Left renal pelvis (tissue), 4 donors: ENCODE measurements at regions not wholly inside any gene's neighbourhood (a gene's known extent, or its start where the extent isn't known, plus 50 kb on each side); places are given as distances from the start of the nearest gene placed in this dataset.
"Not testable (repeated sequence)": the region's sequence is repeated elsewhere in the genome, so short reads cannot be mapped to it uniquely, and the experiment has no call there.

ENCODE experiments used
- DNase-seq, 4 donors: peaks; one replicate each; pipeline ENCODE4 v3.0.0-alpha.2; 2013; ENCODE audit warnings: low read depth in 4 of 4, low spot score in 3 of 4

DNA sequence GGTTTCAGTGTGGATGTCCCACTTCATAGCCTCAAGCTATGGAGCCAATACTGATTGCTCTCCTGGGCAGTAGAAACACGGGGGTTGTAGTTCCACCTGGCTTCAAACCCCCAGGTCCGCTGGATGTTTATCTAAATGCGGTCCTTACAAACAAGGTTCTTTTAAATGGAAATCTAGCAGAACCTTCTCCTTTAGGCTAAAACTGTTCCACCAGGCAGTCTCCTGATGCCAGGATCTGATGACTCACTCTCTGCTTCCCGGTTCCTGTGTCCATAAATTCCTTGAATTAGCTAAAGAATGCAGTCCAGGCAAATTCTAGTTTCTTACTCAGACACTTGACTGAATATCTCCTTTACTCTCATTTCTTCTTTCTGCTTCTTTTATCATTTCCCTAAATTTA lies 108.4 kb upstream of the FAM3C start:
- no peak for DNase-seq

DNA sequence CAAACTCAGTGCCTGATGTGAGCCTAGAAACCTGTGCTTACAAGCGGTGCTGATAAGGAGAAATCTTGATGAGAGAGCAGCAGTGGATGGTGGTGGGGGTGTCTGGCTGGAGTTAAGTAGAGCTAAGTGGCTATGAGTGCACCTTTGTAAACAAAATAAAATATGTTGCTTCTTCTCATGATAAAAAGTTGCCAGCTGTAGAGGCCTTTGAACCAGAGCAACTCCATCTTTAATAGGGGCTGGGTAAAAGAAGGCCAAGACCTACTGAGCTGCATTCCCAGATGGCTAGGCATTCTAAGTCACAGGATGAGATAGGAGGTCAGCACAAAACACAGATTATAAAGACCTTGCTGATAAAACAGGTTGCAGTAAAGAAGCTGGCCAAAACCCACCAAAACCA lies 107.6 kb upstream of the FAM3C start:
- DNase-seq: no peak

DNA sequence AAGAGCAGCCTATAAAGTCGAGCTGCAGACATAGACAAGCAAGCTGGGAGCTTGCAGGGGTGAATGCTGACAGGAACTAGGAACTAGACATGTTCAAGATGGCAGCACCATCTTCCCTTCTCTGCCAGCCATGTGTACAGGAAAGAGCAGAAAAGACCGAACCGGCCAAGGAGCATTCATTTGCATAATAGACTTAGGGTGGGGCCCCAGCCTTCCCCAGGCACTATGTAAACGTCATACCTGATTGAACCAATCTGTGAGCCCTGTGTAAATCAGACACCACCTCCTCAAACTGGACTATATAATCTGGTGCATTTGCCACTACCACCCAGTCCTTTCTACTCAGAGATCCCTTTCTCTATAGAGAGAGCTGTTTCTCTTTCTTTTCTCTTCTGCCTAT lies 106.9 kb upstream of the FAM3C start:
- no peak for DNase-seq

DNA sequence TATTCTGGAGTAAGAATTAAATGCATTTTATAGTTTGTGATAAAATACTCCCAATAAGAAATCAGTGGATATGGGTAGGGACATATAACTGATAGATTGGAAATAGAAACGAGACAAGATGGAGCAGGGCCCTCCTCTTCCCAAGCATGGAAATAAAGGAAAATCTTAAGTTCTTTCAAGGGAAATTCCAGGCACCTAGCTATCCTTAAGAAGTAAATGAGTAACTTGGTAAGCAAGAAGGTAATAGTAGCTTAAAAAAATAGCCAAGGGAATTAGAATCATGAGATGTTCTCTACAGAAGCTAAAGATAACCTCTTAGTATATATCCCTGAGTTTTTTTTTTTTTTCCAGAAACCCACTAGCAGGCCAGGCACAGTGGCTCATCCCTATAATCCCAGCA lies 105.5 kb upstream of the FAM3C start:
- no peak for DNase-seq

DNA sequence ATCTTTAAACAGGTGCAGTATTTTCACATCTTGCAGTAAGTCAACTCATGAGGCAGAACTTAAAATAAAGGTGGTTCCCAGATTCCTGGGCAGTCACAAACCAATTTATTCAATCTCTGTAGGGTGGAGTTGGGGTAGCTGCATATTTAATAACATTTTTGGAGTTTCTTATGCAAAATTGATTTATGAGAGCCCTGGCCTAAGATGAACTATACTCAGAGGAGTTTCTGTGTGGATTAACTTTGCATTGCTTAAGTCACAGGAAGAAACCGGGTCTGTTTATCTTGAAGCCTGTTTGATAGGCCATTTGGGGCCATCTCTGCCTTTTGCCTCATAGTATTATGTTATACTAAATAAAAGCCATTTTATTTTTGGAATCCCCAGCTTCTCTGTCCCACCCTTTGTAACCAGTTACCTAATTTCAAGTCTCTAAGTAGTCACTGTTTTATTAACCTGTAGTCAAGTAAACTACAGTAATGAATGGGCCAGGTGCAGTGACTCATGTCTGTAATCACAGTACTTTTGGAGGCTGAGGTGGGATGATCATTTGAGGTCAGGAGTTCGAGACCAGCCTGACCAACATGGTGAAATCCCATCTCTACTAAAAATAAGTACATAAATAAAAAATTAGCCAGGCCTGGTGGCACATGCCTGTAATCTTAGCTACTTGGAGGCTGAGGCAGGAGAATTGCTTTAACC lies 104.4 kb upstream of the FAM3C start:
- no peak for DNase-seq

DNA sequence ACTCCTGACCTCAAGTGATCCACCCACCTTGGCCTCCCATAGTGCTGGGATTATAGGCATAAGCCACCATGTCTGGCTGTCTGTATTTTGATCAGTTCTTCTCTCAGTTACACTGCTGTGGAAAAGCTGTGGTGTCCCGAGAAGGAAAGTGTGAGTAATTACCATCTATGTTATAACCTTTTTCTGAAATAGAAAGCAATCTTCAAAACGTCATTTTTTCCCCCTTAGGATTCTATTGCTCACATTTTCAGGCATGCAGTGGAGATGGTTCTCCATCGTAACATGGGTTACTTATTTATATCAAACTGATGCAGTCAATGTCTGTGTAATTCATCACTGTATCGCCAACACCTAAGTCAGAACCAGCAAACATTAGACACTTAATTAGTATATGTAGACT lies 103.5 kb upstream of the FAM3C start:
- DNase-seq: no peak

DNA sequence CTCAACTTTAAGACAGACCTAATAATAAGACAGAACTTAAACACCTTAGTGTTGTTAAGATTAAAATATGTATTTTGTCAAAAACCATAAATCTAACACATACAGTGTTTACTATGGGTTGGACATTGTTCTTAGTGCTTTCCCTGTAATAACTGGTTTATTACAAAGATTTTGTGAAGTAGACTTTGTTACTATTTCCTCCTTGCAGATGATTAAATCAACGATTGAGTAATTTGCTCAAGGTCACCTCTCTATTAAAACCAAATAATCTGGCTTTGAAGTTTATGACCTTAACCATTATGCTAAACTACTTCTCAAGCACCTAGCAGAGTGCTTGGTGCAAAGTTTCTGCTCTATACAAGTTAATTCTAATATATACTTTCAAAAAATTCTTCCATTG lies 102.7 kb upstream of the FAM3C start:
- no peak for DNase-seq

DNA sequence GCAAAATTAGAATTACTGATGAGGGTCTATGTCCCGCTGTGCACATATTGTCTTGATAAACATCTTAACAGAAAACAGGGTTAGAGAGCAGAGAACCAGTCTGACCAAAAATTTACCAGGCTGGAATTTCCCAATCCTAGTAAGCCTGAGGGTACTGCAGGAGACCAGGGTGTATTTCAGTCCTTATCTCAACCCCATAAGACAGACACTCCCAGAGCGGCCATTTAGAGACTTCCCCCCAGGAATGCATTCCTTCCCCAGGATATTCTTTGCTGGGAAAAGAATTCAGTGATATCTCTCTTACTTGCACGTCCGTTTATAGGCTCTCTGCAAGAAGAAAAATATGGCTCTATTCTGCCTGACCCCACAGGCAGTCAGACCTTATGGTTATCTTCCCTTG lies 101.4 kb upstream of the FAM3C start:
- DNase-seq: not testable (repeated sequence)

DNA sequence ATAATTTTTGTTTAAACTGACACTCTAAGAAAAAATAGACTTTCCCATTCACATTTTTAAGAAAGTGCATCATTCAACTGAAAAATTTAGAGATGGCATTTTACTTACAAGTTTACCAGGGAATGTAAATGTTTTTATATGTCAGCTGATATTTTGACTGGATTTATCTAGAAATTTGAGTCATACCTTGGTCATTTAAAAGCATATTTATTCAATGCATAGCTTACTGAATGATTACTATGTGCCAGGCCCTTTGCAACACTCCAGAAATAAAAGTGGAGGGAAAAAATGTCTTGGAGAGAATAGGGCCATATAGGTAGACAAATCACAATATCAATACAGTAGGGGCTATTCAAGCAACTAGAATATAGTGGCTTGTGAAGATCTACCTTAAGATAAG lies 98.4 kb upstream of the FAM3C start:
- no peak for DNase-seq

DNA sequence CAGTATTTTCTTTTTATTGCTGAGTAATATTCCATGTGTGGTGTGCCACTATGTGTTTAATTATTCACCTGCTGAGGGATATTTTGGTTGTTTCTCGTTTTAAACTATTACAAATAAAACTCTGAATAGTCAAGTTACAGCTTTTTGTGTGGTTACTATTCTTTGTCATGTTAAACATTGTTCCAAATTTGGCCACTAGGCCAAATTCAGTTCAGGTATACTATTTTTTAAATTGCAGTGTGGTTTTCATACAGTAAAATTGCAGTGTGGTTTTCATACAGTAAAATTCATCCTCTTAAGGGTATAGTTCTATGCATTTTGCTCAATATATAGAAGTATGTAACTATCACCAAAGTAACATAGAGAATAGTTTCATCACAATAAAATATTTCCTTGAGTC lies 97.4 kb upstream of the FAM3C start:
- DNase-seq: no peak

DNA sequence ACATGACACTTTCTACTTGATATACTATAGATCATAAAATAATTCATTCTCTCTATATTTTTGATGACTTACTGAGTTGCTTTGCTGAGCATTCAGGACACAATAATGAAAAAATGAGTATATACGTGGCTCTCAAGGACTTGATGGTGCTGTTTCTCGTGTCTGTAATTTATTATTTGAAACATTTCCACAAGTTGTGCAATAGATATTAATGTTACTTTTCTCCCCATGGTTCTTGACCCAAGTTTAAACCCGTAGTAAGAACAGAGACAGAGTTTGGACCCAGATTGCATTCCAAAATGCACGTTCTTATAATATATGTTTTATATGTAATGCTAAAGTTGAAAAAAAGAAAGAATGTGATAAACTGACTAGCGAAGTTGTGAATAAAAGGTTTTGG lies 94.2 kb upstream of the FAM3C start:
- DNase-seq: no peak

DNA sequence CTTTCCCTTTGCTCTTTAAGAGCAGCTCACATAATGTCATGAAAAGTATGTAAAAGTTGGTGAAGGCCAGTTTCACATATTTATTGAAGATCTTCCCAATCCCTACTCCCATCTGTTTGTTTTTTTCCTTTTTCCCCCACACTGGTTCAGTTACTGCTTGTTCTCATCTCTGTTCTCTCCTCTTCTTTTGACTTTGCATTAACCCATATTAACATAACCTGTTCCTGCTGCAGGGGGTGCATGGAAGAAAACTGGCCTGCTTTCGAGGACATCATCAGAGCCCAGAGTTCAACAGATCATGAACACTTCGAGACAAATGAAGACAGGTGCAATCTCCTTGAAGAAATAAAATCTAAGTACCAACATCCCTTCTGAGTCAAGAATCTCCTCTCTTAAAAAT lies 93.3 kb upstream of the FAM3C start:
- DNase-seq: no peak

DNA sequence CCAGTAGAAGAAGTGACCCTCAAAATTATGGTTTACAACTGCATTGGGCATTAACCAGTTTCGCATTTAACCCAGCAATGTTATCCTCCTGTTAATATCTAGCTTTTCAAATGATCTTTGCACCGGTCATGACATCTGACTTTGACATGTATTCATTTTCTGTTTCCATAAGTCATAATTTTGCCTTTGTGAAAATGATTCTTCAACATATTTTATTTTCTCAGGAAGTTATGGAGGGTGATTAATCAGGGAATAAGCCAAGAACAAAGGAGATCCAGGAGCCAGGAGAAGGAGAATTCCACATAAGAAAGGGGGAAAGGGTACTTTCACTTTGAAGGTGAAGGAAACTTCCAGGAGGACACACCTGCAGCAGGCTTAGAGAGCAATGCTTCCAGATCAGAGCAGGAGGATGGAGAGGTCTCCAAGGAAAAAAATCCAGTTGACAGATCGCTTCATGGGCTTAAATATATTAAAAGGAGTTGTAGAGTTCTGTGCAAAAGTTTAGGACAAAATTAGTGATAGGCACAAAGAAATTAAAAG lies 92.1 kb upstream of the FAM3C start:
- DNase-seq: no peak

DNA sequence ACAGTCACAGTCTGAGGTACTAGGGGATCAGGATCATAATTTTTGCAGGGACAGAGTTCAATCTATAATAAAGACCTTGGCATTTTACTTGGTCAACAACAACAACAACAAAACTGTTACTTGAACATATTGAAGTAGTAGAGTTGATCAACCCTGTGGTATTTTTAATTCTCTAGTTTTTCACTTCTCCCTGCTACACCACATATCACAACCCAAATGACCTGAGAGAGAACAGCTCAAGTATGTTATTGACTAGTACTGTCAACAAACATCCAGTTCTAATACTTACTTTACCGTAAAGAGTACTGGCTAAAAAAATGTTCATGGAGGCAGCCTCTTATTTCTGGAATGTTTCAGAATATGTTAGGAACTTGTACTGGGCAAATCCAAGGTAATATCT lies 90.5 kb upstream of the FAM3C start:
- DNase-seq: no peak

DNA sequence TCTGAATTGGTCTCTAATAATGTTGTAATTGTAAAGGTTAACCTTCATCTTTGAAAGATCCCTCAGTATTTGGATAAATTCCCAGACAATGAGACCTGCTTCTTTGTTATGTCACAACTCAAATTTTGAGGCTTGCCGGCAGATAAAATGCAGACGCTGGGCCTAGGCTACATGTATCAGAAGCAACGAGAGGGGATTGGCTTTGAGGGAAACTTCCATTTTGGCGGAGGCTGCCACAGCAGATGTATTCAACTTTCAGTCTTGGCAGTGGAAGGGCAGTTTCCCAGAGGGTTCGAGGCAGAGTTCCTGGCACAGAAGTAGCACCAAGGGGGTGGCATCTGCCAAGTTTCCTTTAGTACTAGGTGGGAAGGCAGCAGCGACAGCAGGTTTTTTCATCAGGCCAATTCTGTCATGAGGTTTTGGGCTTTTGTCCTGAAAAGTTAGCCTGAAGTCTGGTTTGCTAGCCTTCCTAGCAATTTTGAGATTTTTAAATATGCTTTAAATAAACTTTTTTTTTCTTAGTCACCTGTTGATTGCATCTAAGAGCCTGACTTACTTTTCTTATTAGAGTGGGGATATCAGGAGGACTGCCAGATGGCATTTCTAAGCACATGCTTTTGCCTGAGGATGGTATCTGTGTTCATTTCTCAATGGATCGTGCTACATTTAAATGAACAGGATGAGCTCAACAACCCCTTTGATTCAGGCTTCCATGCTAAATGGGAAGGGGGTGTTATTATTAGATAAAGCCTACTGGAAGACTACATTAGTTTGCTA lies 89.5 kb upstream of the FAM3C start:
- no peak for DNase-seq

DNA sequence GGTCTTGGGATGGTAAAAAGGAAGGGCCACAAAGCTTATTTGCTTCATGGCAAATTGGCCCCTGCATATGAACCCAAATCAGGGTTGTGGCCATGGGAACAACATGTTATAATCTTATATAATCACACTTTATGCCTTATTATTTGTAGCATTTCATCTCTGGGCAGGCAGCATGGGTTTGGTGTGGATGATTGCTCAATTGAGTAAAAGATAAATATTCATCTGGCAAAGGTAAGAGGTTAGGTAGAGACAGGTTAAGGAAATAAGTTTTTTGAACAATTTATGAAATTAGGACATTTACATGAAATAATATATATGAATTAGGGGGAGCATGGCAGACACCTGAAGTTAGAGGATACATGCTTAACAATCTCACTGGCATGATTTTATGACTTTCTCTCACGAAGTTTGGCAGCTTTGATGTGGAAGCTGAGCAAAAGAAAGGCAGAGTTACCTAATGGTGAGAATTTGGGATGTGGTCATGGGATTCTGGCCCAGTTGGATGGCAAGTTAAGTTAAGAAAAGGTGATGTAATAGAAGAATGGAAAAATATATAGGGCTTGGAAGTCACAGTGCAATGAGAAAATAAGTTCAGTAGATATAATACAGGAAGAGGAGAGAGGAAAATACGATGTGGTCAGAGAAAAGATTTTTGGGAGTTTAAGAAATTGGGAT lies 88.1 kb upstream of the FAM3C start:
- DNase-seq: no peak

DNA sequence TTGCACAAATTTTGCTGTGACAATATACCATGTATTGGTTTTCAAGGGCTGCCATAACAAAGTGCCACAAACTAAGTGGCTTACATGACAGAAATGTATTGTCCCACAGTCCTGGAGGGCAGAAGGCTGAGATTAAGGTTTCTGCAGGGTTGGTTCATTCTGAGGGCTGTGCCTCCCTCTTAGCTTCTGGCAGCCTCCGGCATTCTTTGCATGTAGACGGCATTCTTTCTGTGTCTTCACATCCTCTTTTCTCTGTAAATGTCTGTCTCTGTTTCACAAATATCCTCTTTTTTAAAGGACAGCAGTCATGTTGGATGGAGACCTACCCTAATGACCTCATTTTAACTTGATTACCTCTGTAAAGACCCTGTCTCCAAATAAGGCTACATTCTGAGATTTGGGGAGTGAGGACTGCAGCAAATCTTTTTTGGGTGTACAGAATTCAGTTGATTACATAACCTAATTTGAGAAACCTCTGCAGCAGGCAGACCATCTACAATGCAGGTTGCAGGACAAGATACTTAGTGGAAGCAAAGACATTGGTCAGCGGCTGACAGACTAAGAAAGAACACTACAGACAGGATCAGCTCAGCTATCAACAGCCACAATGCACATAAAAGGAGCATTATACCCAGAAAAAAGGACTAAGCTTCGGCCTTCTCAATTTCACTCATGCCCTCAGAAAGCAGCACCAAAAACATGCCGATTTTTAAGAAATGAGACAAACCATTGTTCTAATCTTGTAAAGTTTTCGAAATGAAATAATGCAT lies 84.6 kb upstream of the FAM3C start:
- no peak for DNase-seq

DNA sequence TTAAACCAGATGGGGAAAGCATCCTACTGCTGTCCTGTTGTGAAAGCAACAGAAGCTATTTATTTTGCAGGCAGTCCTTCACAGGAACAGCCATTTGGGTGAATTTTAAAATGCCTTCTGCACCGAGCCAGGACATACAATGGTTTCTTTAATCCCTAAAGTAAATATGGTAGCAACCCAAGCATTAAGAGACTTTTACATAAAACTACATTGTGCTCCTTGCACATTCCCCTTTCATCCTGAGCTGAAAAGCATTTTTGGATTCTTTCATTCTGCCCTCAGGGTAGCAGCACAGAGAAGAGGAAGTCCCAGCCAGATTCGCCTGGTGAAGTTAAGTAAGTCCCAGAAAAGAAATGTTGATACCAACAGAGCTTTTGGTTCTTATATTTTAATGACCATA lies 84.0 kb upstream of the FAM3C start:
- no peak for DNase-seq

DNA sequence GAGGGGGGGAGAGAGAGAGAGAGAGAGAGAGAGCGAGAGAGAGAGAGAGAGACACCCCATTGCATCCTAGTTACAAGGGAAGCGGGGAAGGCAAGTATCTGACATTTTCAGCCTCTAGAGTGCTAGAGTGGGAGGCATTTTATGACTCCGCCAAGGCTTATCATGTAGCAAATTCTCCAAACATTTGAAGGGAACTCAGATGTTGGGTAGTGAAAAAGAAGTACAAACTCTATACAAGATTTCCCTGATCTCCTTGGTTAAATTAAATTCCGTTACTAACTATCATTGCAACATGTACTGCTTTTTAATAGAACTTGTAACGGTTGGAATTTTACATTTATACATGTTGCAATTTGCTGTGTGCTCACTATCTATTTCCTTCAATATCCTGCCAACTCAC lies 83.4 kb upstream of the FAM3C start:
- no peak for DNase-seq

DNA sequence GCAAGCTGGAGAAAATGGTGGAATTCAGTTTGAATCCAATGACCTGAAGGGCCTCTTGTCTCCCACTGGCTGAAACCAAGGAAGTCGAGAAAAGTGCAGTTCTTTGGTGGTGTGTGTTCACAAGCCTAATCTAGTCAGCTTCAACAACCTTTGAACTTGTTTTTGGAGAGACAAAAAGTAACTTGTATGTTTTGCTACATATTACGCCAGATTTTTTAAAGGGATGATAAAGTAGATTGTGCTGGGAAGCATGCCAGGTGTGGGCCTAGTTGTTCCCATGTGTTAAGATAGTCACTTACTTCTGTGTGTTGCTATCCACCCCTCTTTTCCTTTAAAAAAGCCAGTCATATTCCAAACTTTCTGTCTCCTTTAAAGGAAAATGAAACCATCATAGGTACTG lies 79.7 kb upstream of the FAM3C start:
- DNase-seq: no peak

DNA sequence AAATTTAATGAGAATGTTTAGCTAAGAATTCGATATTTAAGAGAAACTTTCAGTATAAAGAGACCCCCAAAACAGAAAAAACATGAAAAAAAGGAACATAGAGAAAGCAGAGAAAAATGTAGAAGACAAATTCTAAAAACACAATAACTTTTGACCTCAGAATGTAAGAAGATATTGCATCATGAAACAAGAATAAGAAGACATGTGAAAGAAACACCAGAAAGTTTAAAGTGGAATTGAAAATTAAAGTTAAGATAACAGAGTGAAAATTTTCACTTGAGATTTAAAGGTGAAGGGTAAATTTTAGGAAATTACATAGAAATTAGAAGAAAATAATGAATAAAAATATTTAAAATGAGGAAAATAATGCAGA lies 78.2 kb upstream of the FAM3C start:
- no peak for DNase-seq
